WTC11 (cell line): ENCODE measurements at regions not wholly inside any gene's neighbourhood (a gene's known extent, or its start where the extent isn't known, plus 50 kb on each side); places are given as distances from the start of the nearest gene placed in this dataset.

Source experiments
- ATAC-seq: fragments of 200-7000 bp; cut with Tn5 transposase; 2 replicates; pipeline ENCODE4 v1.10.0; 2021; ENCODE audit warnings: mild to moderate bottlenecking, moderate library complexity
- CTCF ChIA-PET: fragments of 300-600 bp; sonication (Branson Sonifier 250); formaldehyde crosslinking; loops from one replicate; lab custom pipeline; 2021; ENCODE audit warnings: antibody characterized with exemption; lab: Charles Lee
- POLR2A ChIA-PET: fragments of 350-600 bp; sonication (Branson Sonifier 250); formaldehyde crosslinking; loops from one replicate; lab custom pipeline; 2021; ENCODE audit warnings: antibody characterized with exemption; lab: Charles Lee
- DNase-seq: peaks from one replicate; pipeline ENCODE4 v3.0.0; 2021; ENCODE audit warnings: low spot score
- H3K27ac Mint-ChIP-seq: 2 replicates; pipeline ENCODE4 v1.8.0; 2021; ENCODE audit warnings: mixed read lengths
- H3K27me3 Mint-ChIP-seq: 2 replicates; pipeline ENCODE4 v1.8.0; 2021; ENCODE audit warnings: low read depth, mild to moderate bottlenecking, moderate library complexity, mixed read lengths
- H3K36me3 Mint-ChIP-seq: 2 replicates; pipeline ENCODE4 v1.8.0; 2021; ENCODE audit warnings: mixed read lengths
- H3K4me1 Mint-ChIP-seq: 2 replicates; pipeline ENCODE4 v1.8.0; 2022; ENCODE audit warnings: mixed read lengths
- H3K4me3 Mint-ChIP-seq: 2 replicates; pipeline ENCODE4 v1.8.0; 2021; ENCODE audit warnings: mild to moderate bottlenecking, moderate library complexity, mixed read lengths
- H3K9me3 Mint-ChIP-seq: 2 replicates; pipeline ENCODE4 v1.8.0; 2021; ENCODE audit warnings: mixed read lengths
- CDX4 ChIP-seq: fragments of 250-450 bp; sonication (Bioruptor Pico); IDR thresholded peaks from 2 replicates; pipeline ENCODE4 v1.9.0; 2021; ENCODE audit warnings: moderate library complexity, mild to moderate bottlenecking, inconsistent platforms, borderline replicate concordance
- CREM ChIP-seq: sonication (generic); formaldehyde crosslinking; IDR thresholded peaks from 2 replicates; pipeline ENCODE4 v1.8.1; 2022; ENCODE audit warnings: mild to moderate bottlenecking, missing genetic modification reagents, moderate library complexity
- E2F4 ChIP-seq: sonication (generic); formaldehyde crosslinking; IDR thresholded peaks from 2 replicates; pipeline ENCODE4 v1.8.1; 2022; ENCODE audit warnings: low read depth, mild to moderate bottlenecking, moderate library complexity, missing genetic modification reagents, borderline replicate concordance
- HMGA2 ChIP-seq: fragments of 250-450 bp; sonication (Bioruptor Pico); IDR thresholded peaks from 2 replicates; pipeline ENCODE4 v1.4.0; 2021; ENCODE audit warnings: mild to moderate bottlenecking, moderate library complexity
- NR2C2 ChIP-seq: sonication (generic); formaldehyde crosslinking; IDR thresholded peaks from 2 replicates; pipeline ENCODE4 v1.8.0; 2022; ENCODE audit warnings: mild to moderate bottlenecking, missing genetic modification reagents
- NR3C1 ChIP-seq: sonication (generic); formaldehyde crosslinking; conservative IDR thresholded peaks from 2 replicates; pipeline ENCODE4 v1.8.1; 2023; ENCODE audit warnings: low read depth, mild to moderate bottlenecking, missing genetic modification reagents
- RELA ChIP-seq: sonication (generic); formaldehyde crosslinking; IDR thresholded peaks from 2 replicates; pipeline ENCODE4 v1.8.1; 2022; ENCODE audit warnings: missing genetic modification reagents, mild to moderate bottlenecking, borderline replicate concordance
- RORB ChIP-seq: fragments of 250-450 bp; sonication (Bioruptor Pico); IDR thresholded peaks from 2 replicates; pipeline ENCODE4 v1.9.0; 2021; ENCODE audit warnings: mild to moderate bottlenecking
- SOX15 ChIP-seq: fragments of 250-450 bp; sonication (Bioruptor Pico); IDR thresholded peaks from 2 replicates; pipeline ENCODE4 v1.9.0; 2021; ENCODE audit warnings: mild to moderate bottlenecking
- USF2 ChIP-seq: sonication (generic); formaldehyde crosslinking; IDR thresholded peaks from 2 replicates; pipeline ENCODE4 v1.8.1; 2023; ENCODE audit warnings: mild to moderate bottlenecking, missing genetic modification reagents, moderate library complexity
- ZNF121 ChIP-seq: sonication (generic); formaldehyde crosslinking; IDR thresholded peaks from 2 replicates; pipeline ENCODE4 v1.8.0; 2023; ENCODE audit warnings: missing genetic modification reagents
- ZNF138 ChIP-seq: sonication (generic); formaldehyde crosslinking; conservative IDR thresholded peaks from 2 replicates; pipeline ENCODE4 v1.8.1; 2022; ENCODE audit warnings: mild to moderate bottlenecking, moderate library complexity, missing genetic modification reagents
- ZNF317 ChIP-seq: sonication (generic); formaldehyde crosslinking; IDR thresholded peaks from 2 replicates; pipeline ENCODE4 v1.8.1; 2023; ENCODE audit warnings: low read depth, mild to moderate bottlenecking, moderate library complexity, missing genetic modification reagents, borderline replicate concordance
- ZNF396 ChIP-seq: fragments of 250-450 bp; sonication (Bioruptor Pico); IDR thresholded peaks from 2 replicates; pipeline ENCODE4 v1.8.0; 2021; ENCODE audit warnings: mild to moderate bottlenecking, moderate library complexity, borderline replicate concordance
- ZNF532 ChIP-seq: fragments of 250-450 bp; sonication (Bioruptor Pico); IDR thresholded peaks from 2 replicates; pipeline ENCODE4 v1.9.0; 2021; ENCODE audit warnings: mild to moderate bottlenecking, borderline replicate concordance
- TF ChIP-seq, protein P1 (sequence below): sonication (generic); formaldehyde crosslinking; IDR thresholded peaks from 2 replicates; pipeline ENCODE4 v1.8.1; 2022; ENCODE audit warnings: mild to moderate bottlenecking, missing genetic modification reagents, moderate library complexity, borderline replicate concordance
- TF ChIP-seq, protein P2 (sequence below): sonication (generic); formaldehyde crosslinking; IDR thresholded peaks from 2 replicates; pipeline ENCODE4 v1.8.0; 2022; ENCODE audit warnings: mild to moderate bottlenecking, missing genetic modification reagents

GRCh38 chr12:90203556-90203955, 494.9 kb upstream of the ATP2B1 start:
- ATAC-seq (no peak), DNase-seq (no peak)
- Mint-ChIP-seq H3K9me3 (peaks cover 16% of the 10 kb centered on the region), H3K36me3 (peaks cover 6% of the 10 kb centered on the region), H3K27ac (no peak overlapping the region), H3K4me1 (peaks cover 13% of the 10 kb centered on the region), H3K27me3 (no peaks in the 10 kb centered on the region), H3K4me3 (no peak overlapping the region)
- ChIA-PET POLR2A (no interaction called here), CTCF (no interaction called here)
- no peak for TF ChIP-seq CDX4 (CRISPR knock-in tag)
- TF ChIP-seq ZNF138 (CRISPR knock-in tag) = no peak
- no peak for TF ChIP-seq NR3C1

- H3K36me3 Mint-ChIP-seq = no peaks in the 10 kb centered on the region
- ATAC-seq = no peak
- ChIA-PET POLR2A (no interaction called here), CTCF (no interaction called here)
- H3K9me3 Mint-ChIP-seq = no peaks in the 10 kb centered on the region
- H3K27ac Mint-ChIP-seq = no peak overlapping the region
- TF ChIP-seq RELA (CRISPR knock-in tag) (no peak), HMGA2 (no peak), ZNF121 (CRISPR knock-in tag) (no peak), E2F4 (CRISPR knock-in tag) (no peak), ZNF396 (CRISPR knock-in tag) (no peak), NR2C2 (CRISPR knock-in tag) (no peak), RORB (CRISPR knock-in tag) (no peak), ZNF317 (CRISPR knock-in tag) (no peak), CREM (CRISPR knock-in tag) (no peak), SOX15 (CRISPR knock-in tag) (no peak), ZNF532 (CRISPR knock-in tag) (no peak), USF2 (CRISPR knock-in tag) (no peak)
- TF ChIP-seq, protein P1, sequence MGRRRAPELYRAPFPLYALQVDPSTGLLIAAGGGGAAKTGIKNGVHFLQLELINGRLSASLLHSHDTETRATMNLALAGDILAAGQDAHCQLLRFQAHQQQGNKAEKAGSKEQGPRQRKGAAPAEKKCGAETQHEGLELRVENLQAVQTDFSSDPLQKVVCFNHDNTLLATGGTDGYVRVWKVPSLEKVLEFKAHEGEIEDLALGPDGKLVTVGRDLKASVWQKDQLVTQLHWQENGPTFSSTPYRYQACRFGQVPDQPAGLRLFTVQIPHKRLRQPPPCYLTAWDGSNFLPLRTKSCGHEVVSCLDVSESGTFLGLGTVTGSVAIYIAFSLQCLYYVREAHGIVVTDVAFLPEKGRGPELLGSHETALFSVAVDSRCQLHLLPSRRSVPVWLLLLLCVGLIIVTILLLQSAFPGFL (CRISPR knock-in tag) = no peak
- TF ChIP-seq, protein P2, sequence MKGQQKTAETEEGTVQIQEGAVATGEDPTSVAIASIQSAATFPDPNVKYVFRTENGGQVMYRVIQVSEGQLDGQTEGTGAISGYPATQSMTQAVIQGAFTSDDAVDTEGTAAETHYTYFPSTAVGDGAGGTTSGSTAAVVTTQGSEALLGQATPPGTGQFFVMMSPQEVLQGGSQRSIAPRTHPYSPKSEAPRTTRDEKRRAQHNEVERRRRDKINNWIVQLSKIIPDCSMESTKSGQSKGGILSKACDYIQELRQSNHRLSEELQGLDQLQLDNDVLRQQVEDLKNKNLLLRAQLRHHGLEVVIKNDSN (CRISPR knock-in tag) = no peak
- TF ChIP-seq, all 79 proteins: peak for 0
- no peak for DNase-seq
- Mint-ChIP-seq H3K4me1 (peaks cover 16% of the 10 kb centered on the region), H3K4me3 (no peak overlapping the region), H3K27me3 (no peaks in the 10 kb centered on the region)
Observed at GRCh38 chr12:90199006-90199405, 490.4 kb upstream of the ATP2B1 start.
